Neural cell (in vitro differentiated cells): ENCODE measurements at regions not wholly inside any gene's neighbourhood (a gene's known extent, or its start where the extent isn't known, plus 50 kb on each side); places are given as distances from the start of the nearest gene placed in this dataset.

Experiments used
- EZH2 ChIP-seq: fragments of 200-600, 300-800 bp; shearing (Covaris generic), sonication (generic); IDR thresholded peaks from 2 replicates; pipeline ENCODE4 v1.6.1; 2014; ENCODE audit warnings: antibody characterized with exemption, low read length, borderline replicate concordance, mild to moderate bottlenecking; ENCODE audit not compliant: insufficient read depth, poor library complexity, severe bottlenecking
- MXI1 ChIP-seq: fragments of 450-650 bp; conservative IDR thresholded peaks from 2 replicates; pipeline ENCODE4 v1.6.1; 2014; ENCODE audit warnings: antibody characterized with exemption, mild to moderate bottlenecking; ENCODE audit not compliant: poor library complexity, severe bottlenecking
- POLR2AphosphoS5 ChIP-seq: IDR thresholded peaks from 2 replicates; pipeline ENCODE4 v1.6.1; 2012
- RAD21 ChIP-seq: fragments of 450-650 bp; conservative IDR thresholded peaks from 2 replicates; pipeline ENCODE4 v1.6.1; 2014; ENCODE audit warnings: antibody characterized with exemption, mild to moderate bottlenecking, moderate library complexity
- TAF1 ChIP-seq: IDR thresholded peaks from 2 replicates; pipeline ENCODE4 v1.6.1; 2012; ENCODE audit warnings: low read depth
- TF ChIP-seq, protein P1 (sequence below): IDR thresholded peaks from 2 replicates; pipeline ENCODE4 v1.6.1; 2012; ENCODE audit warnings: borderline replicate concordance
- TF ChIP-seq, protein P2 (sequence below): fragments of 450-650 bp; IDR thresholded peaks from 2 replicates; pipeline ENCODE4 v1.5.1; 2014; ENCODE audit warnings: antibody characterized with exemption, mild to moderate bottlenecking, moderate library complexity; ENCODE audit not compliant: poor library complexity, severe bottlenecking

DNA sequence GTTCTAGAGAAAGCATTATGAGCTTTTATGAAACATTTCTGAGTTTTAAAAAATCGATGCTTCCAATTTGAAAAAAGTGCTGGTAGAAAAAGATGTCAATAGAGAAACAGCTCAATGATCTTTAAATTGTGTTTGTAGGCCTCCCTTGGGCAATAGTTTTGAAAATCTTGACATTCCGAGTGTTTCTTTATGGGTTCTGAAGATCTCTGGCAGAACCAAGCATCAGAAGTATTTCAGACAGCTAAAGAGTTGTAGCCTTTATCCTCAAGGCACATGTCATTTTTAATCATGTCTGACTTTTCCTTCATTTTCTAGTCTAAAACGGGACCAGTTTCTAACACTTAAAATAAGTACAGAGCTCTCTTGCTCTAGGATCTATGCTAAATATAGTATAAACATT, 188.1 kb upstream of the CBLB start:
- TF ChIP-seq, protein P1, sequence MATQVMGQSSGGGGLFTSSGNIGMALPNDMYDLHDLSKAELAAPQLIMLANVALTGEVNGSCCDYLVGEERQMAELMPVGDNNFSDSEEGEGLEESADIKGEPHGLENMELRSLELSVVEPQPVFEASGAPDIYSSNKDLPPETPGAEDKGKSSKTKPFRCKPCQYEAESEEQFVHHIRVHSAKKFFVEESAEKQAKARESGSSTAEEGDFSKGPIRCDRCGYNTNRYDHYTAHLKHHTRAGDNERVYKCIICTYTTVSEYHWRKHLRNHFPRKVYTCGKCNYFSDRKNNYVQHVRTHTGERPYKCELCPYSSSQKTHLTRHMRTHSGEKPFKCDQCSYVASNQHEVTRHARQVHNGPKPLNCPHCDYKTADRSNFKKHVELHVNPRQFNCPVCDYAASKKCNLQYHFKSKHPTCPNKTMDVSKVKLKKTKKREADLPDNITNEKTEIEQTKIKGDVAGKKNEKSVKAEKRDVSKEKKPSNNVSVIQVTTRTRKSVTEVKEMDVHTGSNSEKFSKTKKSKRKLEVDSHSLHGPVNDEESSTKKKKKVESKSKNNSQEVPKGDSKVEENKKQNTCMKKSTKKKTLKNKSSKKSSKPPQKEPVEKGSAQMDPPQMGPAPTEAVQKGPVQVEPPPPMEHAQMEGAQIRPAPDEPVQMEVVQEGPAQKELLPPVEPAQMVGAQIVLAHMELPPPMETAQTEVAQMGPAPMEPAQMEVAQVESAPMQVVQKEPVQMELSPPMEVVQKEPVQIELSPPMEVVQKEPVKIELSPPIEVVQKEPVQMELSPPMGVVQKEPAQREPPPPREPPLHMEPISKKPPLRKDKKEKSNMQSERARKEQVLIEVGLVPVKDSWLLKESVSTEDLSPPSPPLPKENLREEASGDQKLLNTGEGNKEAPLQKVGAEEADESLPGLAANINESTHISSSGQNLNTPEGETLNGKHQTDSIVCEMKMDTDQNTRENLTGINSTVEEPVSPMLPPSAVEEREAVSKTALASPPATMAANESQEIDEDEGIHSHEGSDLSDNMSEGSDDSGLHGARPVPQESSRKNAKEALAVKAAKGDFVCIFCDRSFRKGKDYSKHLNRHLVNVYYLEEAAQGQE, result no peak
- TF ChIP-seq, protein P2, sequence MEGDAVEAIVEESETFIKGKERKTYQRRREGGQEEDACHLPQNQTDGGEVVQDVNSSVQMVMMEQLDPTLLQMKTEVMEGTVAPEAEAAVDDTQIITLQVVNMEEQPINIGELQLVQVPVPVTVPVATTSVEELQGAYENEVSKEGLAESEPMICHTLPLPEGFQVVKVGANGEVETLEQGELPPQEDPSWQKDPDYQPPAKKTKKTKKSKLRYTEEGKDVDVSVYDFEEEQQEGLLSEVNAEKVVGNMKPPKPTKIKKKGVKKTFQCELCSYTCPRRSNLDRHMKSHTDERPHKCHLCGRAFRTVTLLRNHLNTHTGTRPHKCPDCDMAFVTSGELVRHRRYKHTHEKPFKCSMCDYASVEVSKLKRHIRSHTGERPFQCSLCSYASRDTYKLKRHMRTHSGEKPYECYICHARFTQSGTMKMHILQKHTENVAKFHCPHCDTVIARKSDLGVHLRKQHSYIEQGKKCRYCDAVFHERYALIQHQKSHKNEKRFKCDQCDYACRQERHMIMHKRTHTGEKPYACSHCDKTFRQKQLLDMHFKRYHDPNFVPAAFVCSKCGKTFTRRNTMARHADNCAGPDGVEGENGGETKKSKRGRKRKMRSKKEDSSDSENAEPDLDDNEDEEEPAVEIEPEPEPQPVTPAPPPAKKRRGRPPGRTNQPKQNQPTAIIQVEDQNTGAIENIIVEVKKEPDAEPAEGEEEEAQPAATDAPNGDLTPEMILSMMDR, result no peak
- TF ChIP-seq POLR2AphosphoS5 (peak; percentile 31), EZH2 (no peak), RAD21 (no peak), TAF1 (no peak), MXI1 (no peak)
